ENCODE measurements at regions not wholly inside any gene's neighbourhood (a gene's known extent, or its start where the extent isn't known, plus 50 kb on each side); places are given as distances from the start of the nearest gene placed in this dataset.

DNA sequence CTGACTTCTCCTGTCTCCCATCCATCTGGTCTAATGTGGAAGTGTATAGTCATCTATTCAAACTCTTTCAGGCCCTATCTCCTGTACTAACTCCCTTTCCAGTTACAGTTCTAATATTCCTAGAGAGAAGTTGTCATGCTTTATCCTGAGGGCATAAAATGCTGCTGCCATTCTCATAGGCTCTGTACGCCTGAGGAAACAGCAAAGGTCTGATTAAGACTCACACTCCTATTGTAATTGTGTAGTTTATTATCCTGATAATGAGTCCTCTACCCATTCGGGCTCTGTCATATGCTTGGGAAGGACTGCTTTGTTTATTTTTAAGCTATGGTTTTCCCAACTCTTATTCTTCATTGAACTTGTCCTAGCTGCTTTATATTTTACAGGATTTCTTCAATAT is 290.4 kb downstream of the TMEM38B start:
- no peak overlapping the region for H3K4me3 ChIP-seq (ENCODE audit: low read depth, low read length)
- DNase-seq (ENCODE audit: low read depth), result no peak

DNA sequence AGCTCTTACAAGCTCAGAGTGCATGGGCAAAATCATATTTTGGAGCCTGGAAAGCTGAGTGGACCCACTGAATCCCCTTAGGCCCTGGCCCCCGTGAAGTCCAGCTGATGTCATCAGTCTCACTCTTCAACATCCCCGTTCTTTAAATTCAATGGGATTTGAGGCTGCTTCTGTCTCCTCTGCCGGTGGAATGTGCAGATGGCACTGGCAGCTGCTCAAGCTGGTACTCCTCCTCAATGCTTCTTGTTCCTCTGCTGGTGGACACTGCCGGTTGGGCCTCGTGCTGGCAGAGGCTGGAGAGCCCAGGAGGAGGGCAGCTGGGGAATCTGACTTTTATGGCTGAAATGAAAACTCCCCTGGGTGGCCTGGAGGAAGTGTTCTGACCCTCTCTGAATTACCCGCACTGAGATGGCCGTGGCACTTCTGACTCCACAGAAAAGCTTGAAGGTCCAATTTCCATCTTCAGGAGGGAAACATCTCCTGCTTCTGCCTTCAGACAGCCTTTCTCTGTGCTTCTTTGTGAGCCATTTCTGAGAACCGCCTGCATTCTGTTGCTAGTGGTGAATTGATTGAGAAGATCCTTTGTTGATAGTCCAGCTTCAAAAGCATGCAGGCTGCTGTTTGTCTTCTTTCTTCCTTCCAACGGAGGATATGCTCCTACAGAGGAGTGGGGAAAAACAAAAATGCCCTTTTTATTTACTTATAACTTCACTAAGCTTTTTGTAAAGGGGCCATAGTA is 298.9 kb downstream of the TMEM38B start:
- H3K4me3 ChIP-seq (ENCODE audit: low read depth, low read length), result no peak overlapping the region
- no peak for DNase-seq (ENCODE audit: low read depth)
- TF ChIP-seq, protein P1, sequence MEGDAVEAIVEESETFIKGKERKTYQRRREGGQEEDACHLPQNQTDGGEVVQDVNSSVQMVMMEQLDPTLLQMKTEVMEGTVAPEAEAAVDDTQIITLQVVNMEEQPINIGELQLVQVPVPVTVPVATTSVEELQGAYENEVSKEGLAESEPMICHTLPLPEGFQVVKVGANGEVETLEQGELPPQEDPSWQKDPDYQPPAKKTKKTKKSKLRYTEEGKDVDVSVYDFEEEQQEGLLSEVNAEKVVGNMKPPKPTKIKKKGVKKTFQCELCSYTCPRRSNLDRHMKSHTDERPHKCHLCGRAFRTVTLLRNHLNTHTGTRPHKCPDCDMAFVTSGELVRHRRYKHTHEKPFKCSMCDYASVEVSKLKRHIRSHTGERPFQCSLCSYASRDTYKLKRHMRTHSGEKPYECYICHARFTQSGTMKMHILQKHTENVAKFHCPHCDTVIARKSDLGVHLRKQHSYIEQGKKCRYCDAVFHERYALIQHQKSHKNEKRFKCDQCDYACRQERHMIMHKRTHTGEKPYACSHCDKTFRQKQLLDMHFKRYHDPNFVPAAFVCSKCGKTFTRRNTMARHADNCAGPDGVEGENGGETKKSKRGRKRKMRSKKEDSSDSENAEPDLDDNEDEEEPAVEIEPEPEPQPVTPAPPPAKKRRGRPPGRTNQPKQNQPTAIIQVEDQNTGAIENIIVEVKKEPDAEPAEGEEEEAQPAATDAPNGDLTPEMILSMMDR (IDR thresholded peaks at IDR 0.05; ENCODE audit: control insufficient read depth, extremely low read depth, insufficient read depth), result no peak

More for the DNA sequence above, 290.4 kb downstream of the TMEM38B start:
- TF ChIP-seq, protein P1 (IDR thresholded peaks at IDR 0.05; ENCODE audit: control insufficient read depth, extremely low read depth, insufficient read depth), result no peak

DNA sequence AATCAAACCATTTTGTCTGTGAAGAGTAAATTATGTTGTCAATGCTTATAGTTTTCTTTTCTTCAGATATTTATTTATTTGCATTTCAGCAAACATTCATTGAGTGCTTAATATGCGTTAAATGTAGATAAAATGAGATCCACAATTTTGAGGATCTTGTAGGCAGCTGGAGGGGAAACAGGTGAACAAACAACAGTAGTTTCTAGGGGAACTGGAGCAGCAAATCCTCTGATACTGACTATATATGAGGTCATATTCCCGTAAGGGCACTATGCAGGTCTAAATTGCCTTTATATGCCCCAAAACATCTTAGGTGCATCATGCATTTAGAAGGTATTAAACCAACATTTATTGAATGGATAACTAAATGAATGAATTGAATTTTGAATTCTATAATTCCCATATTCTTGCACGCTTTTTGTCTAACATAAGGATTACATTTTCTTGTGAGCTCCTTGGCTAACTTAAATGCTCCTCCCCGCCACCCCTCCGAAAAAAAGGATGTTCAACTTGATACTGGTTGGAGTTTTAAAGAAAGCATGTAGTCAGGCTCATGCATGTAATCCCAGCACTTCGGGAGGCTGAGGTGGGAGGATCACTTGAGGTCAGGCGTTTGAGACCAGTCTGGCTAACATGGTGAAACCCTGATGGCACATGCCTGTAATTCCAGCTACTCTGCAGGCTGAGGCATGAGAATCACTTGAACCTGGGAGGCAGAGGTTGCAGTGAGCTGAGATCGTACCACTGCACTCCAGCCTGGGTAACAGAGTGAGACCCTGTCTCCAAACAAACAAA is 299.8 kb downstream of the TMEM38B start:
- TF ChIP-seq, protein P1 (IDR thresholded peaks at IDR 0.05; ENCODE audit: control insufficient read depth, extremely low read depth, insufficient read depth), result no peak
- DNase-seq (ENCODE audit: low read depth), result no peak

DNA sequence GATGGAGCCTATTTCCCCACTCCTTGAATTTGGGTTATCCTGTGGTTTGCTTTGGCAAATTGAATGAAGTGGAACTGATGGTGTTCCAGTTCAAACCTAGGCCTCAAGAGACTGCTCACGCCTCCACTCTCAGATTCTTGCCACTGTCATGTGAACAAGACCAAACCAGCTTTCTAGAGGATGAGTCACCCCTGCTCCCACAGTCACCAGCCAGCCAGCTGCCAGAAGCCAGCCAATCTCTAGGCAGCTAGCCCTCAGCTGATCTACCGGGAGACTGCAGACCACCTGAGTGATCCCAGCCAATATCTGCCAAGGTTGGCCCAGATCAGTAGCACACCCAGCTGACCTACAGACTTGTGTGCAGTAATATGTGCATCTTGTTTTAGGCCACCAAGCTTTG is 300.6 kb downstream of the TMEM38B start:
- DNase-seq (ENCODE audit: low read depth), result no peak
- TF ChIP-seq, protein P1 (IDR thresholded peaks at IDR 0.05; ENCODE audit: control insufficient read depth, extremely low read depth, insufficient read depth), result no peak
- H3K4me3 ChIP-seq (ENCODE audit: low read depth, low read length), result no peak overlapping the region

More for the DNA sequence above, 299.8 kb downstream of the TMEM38B start:
- no peak overlapping the region for H3K4me3 ChIP-seq (ENCODE audit: low read depth, low read length)

DNA sequence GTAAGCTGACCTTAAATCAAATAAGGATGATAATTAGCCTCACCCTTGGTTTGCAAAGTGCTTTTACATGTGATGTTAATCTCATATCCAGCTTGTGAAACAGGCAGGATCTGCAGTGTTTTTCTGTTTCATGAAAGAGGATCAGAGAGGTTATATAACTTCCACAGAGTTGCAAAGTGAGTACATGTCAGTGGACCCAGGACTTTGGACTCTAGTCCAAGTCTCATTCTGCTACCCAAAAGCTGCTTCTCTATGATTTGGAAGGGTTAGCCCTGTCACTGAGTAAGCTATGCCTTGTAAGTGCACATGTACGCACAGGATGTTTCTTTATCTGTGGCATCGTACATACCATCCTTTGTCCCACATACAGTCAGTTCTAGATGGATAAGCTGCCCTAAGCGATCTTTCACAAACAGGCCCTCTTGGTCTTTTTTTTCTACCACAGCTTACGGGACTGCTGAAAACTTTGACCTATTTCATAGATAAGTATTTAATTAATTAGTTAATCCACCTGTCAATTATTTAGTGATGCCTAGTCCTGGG is 322.9 kb downstream of the TMEM38B start:
- no peak overlapping the region for H3K4me3 ChIP-seq (ENCODE audit: low read depth, low read length)
- TF ChIP-seq, protein P1 (IDR thresholded peaks at IDR 0.05; ENCODE audit: control insufficient read depth, extremely low read depth, insufficient read depth), result no peak
- no peak for DNase-seq (ENCODE audit: low read depth)

DNA sequence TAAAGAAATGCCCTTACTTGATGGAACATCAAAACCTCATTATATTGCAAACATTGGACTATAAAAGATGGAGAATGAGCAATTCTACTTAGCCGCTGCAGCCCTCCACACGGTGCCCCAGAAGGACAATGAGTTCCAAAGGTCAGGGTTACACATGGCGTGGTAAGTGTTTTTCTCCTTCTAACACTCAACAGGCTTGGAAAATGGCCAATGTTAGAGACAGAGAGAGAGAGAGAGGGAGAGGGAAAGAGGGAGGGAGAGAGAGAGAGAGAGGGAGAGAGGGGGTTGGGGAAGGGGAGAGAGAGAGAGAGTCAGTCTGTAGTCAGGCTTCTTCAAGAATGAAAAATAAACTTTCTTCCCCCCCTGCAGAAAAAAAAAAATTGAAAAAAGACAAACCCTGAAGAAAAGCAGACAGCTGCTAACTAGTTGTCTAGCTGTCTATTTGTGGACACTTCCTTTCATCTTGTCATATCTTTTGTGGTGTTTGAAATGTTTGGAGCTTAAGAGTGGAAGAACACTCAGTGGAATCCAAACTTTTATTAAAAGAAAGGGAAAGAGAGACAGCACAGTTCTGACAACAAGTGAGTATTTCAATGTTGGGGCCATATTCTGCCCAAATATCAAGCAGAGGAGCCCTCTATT is 324.8 kb downstream of the TMEM38B start:
- TF ChIP-seq, protein P1 (IDR thresholded peaks at IDR 0.05; ENCODE audit: control insufficient read depth, extremely low read depth, insufficient read depth), result no peak
- H3K4me3 ChIP-seq (ENCODE audit: low read depth, low read length), result no peak overlapping the region
- no peak for DNase-seq (ENCODE audit: low read depth)

Data from LNCaP clone FGC (cell line).